ENCODE measurements at regions not wholly inside any gene's neighbourhood (a gene's known extent, or its start where the extent isn't known, plus 50 kb on each side); places are given as distances from the start of the nearest gene placed in this dataset.

GRCh38 chr18:66346833-66347588 lies 256.9 kb downstream of the CDH19 start:
- DNase-seq (ENCODE audit: low read depth): no peak
- H3K4me3 ChIP-seq (ENCODE audit: low read depth, low read length): no peak overlapping the region
- no peak for TF ChIP-seq POLR2A (IDR thresholded peaks at IDR 0.05; ENCODE audit: extremely low read depth, insufficient read length)
- TF ChIP-seq MAX (IDR thresholded peaks at IDR 0.05; ENCODE audit: low read depth, low read length): no peak
- TF ChIP-seq MYC (IDR thresholded peaks at IDR 0.05; ENCODE audit: low read depth, low read length): no peak
- no peak for TF ChIP-seq CTCF (IDR thresholded peaks at IDR 0.05; ENCODE audit: low read depth, low read length)

GRCh38 chr18:66344227-66344626 lies 259.7 kb downstream of the CDH19 start:
- no peak overlapping the region for H3K4me3 ChIP-seq (ENCODE audit: low read depth, low read length)
- no peak for DNase-seq (ENCODE audit: low read depth)
- TF ChIP-seq MYC (IDR thresholded peaks at IDR 0.05; ENCODE audit: low read depth, low read length) (no peak), MAX (IDR thresholded peaks at IDR 0.05; ENCODE audit: low read depth, low read length) (no peak), CTCF (IDR thresholded peaks at IDR 0.05; ENCODE audit: low read depth, low read length) (no peak), POLR2A (IDR thresholded peaks at IDR 0.05; ENCODE audit: extremely low read depth, insufficient read length) (no peak)

- no peak for DNase-seq (ENCODE audit: low read depth)
- no peak overlapping the region for H3K4me3 ChIP-seq (ENCODE audit: low read depth, low read length)
- no peak for TF ChIP-seq CTCF (IDR thresholded peaks at IDR 0.05; ENCODE audit: low read depth, low read length)
- TF ChIP-seq POLR2A (IDR thresholded peaks at IDR 0.05; ENCODE audit: extremely low read depth, insufficient read length): no peak
- no peak for TF ChIP-seq MYC (IDR thresholded peaks at IDR 0.05; ENCODE audit: low read depth, low read length)
- TF ChIP-seq MAX (IDR thresholded peaks at IDR 0.05; ENCODE audit: low read depth, low read length): no peak
These were observed 261.3 kb downstream of the CDH19 start for GRCh38 chr18:66342577-66342976.

- DNase-seq (ENCODE audit: low read depth): no peak
- no peak for TF ChIP-seq POLR2A (IDR thresholded peaks at IDR 0.05; ENCODE audit: extremely low read depth, insufficient read length)
- TF ChIP-seq MYC (IDR thresholded peaks at IDR 0.05; ENCODE audit: low read depth, low read length): no peak
- no peak for TF ChIP-seq MAX (IDR thresholded peaks at IDR 0.05; ENCODE audit: low read depth, low read length)
- no peak for TF ChIP-seq CTCF (IDR thresholded peaks at IDR 0.05; ENCODE audit: low read depth, low read length)
- no peak overlapping the region for H3K4me3 ChIP-seq (ENCODE audit: low read depth, low read length)
These were observed 269.4 kb downstream of the CDH19 start for GRCh38 chr18:66334534-66334933.

GRCh38 chr18:66329716-66330115 lies 274.2 kb downstream of the CDH19 start:
- no peak overlapping the region for H3K4me3 ChIP-seq (ENCODE audit: low read depth, low read length)
- TF ChIP-seq MYC (IDR thresholded peaks at IDR 0.05; ENCODE audit: low read depth, low read length) (no peak), POLR2A (IDR thresholded peaks at IDR 0.05; ENCODE audit: extremely low read depth, insufficient read length) (no peak)
- DNase-seq (ENCODE audit: low read depth): no peak

GRCh38 chr18:66328296-66328878 lies 275.5 kb downstream of the CDH19 start:
- TF ChIP-seq CTCF (IDR thresholded peaks at IDR 0.05; ENCODE audit: low read depth, low read length) (no peak), MAX (IDR thresholded peaks at IDR 0.05; ENCODE audit: low read depth, low read length) (no peak), POLR2A (IDR thresholded peaks at IDR 0.05; ENCODE audit: extremely low read depth, insufficient read length) (no peak), MYC (IDR thresholded peaks at IDR 0.05; ENCODE audit: low read depth, low read length) (no peak)
- no peak overlapping the region for H3K4me3 ChIP-seq (ENCODE audit: low read depth, low read length)
- no peak for DNase-seq (ENCODE audit: low read depth)

All from NB4 (cell line).